ENCODE measurements at regions not wholly inside any gene's neighbourhood (a gene's known extent, or its start where the extent isn't known, plus 50 kb on each side); places are given as distances from the start of the nearest gene placed in this dataset.

- no peak for DNase-seq (ENCODE audit: low read depth, low spot score)
These were observed 87.3 kb upstream of the RMDN2 start for GRCh38 chr2:37837628-37838328.

- DNase-seq (ENCODE audit: low read depth, low spot score) = no peak
These were observed 86.4 kb upstream of the RMDN2 start for GRCh38 chr2:37838541-37839167.

GRCh38 chr2:37839991-37840390 is 85.1 kb upstream of the RMDN2 start:
- DNase-seq (ENCODE audit: low read depth, low spot score) = no peak

- no peak for DNase-seq (ENCODE audit: low read depth, low spot score)
These were observed 82.2 kb upstream of the RMDN2 start for GRCh38 chr2:37842732-37843440.

GRCh38 chr2:37843556-37843955 is 81.5 kb upstream of the RMDN2 start:
- no peak for DNase-seq (ENCODE audit: low read depth, low spot score)

GRCh38 chr2:37846207-37846606 is 78.9 kb upstream of the RMDN2 start:
- no peak for DNase-seq (ENCODE audit: low read depth, low spot score)

- DNase-seq (ENCODE audit: low read depth, low spot score) = no peak
These were observed 77.3 kb upstream of the RMDN2 start for GRCh38 chr2:37847792-37848191.

GRCh38 chr2:37848451-37848850 is 76.6 kb upstream of the RMDN2 start:
- DNase-seq (ENCODE audit: low read depth, low spot score) = no peak

GRCh38 chr2:37849911-37850310 is 75.2 kb upstream of the RMDN2 start:
- no peak for DNase-seq (ENCODE audit: low read depth, low spot score)

- DNase-seq (ENCODE audit: low read depth, low spot score) = no peak
These were observed 73.7 kb upstream of the RMDN2 start for GRCh38 chr2:37851428-37851827.

- DNase-seq (ENCODE audit: low read depth, low spot score) = no peak
These were observed 73.1 kb upstream of the RMDN2 start for GRCh38 chr2:37851828-37852584.

GRCh38 chr2:37852585-37853014 is 72.5 kb upstream of the RMDN2 start:
- no peak for DNase-seq (ENCODE audit: low read depth, low spot score)

GRCh38 chr2:37854676-37855282 is 70.3 kb upstream of the RMDN2 start:
- no peak for DNase-seq (ENCODE audit: low read depth, low spot score)

GRCh38 chr2:37855283-37856041 is 69.6 kb upstream of the RMDN2 start:
- no peak for DNase-seq (ENCODE audit: low read depth, low spot score)

GRCh38 chr2:37856101-37856751 is 68.9 kb upstream of the RMDN2 start:
- no peak for DNase-seq (ENCODE audit: low read depth, low spot score)

GRCh38 chr2:37857575-37858399 is 67.3 kb upstream of the RMDN2 start:
- DNase-seq (ENCODE audit: low read depth, low spot score) = no peak

GRCh38 chr2:37858400-37858711 is 66.7 kb upstream of the RMDN2 start:
- peak; percentile 10 for DNase-seq (ENCODE audit: low read depth, low spot score)

GRCh38 chr2:37858725-37859267 is 66.3 kb upstream of the RMDN2 start:
- no peak for DNase-seq (ENCODE audit: low read depth, low spot score)

- no peak for DNase-seq (ENCODE audit: low read depth, low spot score)
These were observed 62.5 kb upstream of the RMDN2 start for GRCh38 chr2:37862620-37863019.
